RWPE1 (cell line): ENCODE measurements at regions not wholly inside any gene's neighbourhood (a gene's known extent, or its start where the extent isn't known, plus 50 kb on each side); places are given as distances from the start of the nearest gene placed in this dataset.

Experiments used
- CTCF ChIA-PET: fragments of 350-600 bp; sonication (Branson Sonifier 250); formaldehyde crosslinking; extraction: SDS; loops from one replicate; lab custom pipeline; 2021; lab: Yijun Ruan, JAX
- POLR2A ChIA-PET: fragments of 400-600 bp; formaldehyde crosslinking; extraction: SDS; loops from one replicate; lab custom pipeline; 2020; ENCODE audit warnings: antibody characterized with exemption; ENCODE audit not compliant: low non-redundant PET; lab: Yijun Ruan, JAX
- DNase-seq: peaks from one replicate; pipeline ENCODE4 v3.0.0; 2012; ENCODE audit warnings: low spot score
- H3K27ac ChIP-seq: fragments of 450-650 bp; 2 replicates; pipeline ENCODE4 v1.5.1; 2017
- TF ChIP-seq, protein P1 (sequence below): fragments of 450-650 bp; conservative IDR thresholded peaks from 2 replicates; pipeline ENCODE4 v1.5.1; 2017; ENCODE audit warnings: low read depth, mild to moderate bottlenecking

DNA sequence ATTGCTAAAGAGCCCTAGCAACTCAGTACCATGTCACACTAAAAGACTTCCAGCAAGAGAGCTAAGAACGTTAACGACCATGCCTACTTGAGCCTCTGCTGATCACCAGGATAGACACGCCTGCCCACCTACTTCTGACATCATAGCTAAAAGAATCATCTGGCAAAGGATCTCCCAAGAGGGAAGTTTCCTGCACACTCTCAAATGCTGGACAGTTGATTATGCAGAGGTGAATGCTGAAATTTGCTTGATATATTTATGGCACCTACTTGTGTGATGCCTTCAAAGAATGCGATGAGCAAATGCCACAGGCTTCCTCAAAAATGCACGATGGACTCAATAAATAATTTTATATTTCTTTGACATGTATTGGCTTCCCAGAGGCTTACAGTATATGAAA is 113.6 kb downstream of the GALC start:
- H3K27ac ChIP-seq: no peak overlapping the region
- POLR2A ChIA-PET: no interaction called here
- TF ChIP-seq, protein P1, sequence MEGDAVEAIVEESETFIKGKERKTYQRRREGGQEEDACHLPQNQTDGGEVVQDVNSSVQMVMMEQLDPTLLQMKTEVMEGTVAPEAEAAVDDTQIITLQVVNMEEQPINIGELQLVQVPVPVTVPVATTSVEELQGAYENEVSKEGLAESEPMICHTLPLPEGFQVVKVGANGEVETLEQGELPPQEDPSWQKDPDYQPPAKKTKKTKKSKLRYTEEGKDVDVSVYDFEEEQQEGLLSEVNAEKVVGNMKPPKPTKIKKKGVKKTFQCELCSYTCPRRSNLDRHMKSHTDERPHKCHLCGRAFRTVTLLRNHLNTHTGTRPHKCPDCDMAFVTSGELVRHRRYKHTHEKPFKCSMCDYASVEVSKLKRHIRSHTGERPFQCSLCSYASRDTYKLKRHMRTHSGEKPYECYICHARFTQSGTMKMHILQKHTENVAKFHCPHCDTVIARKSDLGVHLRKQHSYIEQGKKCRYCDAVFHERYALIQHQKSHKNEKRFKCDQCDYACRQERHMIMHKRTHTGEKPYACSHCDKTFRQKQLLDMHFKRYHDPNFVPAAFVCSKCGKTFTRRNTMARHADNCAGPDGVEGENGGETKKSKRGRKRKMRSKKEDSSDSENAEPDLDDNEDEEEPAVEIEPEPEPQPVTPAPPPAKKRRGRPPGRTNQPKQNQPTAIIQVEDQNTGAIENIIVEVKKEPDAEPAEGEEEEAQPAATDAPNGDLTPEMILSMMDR: no peak
- DNase-seq: no peak
- CTCF ChIA-PET: no interaction called here

GRCh38 chr14:87878959-87879358 is 114.0 kb downstream of the GALC start:
- CTCF ChIA-PET: no interaction called here
- TF ChIP-seq, protein P1: no peak
- no peak for DNase-seq
- no peak overlapping the region for H3K27ac ChIP-seq
- POLR2A ChIA-PET: no interaction called here

DNA sequence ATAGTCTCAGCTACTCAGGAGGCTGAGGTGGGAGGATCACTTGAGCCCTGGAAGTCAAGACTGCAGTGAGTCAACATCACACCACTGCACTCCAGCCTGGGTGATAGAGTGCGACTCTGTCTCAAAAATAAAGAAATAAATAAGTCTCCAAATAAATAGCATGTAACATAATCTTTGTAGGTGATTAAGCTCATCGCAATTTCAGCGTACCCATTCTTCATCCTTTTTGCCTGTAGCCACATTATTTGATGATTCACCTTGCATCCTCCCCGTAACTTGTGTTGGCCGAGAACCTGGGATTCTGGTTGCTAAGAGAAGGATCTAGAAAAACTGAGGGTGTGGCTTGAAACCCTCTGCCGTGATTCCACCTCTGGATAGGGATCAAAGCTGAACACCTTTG is 115.1 kb downstream of the GALC start:
- DNase-seq: peak; percentile 80
- POLR2A ChIA-PET: no interaction called here
- TF ChIP-seq, protein P1: no peak
- CTCF ChIA-PET: no interaction called here
- no peak overlapping the region for H3K27ac ChIP-seq

DNA sequence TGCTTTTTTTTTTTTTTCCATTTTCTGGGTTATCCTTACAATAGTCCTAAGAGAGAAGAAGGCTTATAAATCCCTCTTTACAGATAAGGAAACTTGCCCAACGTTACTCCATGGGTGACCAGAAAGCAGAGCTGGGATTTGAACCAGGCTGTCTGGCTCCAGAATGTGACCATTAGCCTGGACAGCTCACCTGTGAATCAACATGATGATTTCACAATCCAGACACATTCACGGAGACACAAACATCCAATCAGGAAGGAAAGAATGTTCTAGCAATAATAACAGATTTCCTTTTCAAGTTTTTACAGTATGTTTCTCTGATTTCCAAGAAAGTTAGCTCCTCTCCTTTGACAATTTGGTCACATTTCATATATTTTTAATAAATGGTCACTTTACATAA is 118.3 kb downstream of the GALC start:
- no peak overlapping the region for H3K27ac ChIP-seq
- TF ChIP-seq, protein P1: no peak
- CTCF ChIA-PET: no interaction called here
- DNase-seq: peak; percentile 30
- POLR2A ChIA-PET: no interaction called here

DNA sequence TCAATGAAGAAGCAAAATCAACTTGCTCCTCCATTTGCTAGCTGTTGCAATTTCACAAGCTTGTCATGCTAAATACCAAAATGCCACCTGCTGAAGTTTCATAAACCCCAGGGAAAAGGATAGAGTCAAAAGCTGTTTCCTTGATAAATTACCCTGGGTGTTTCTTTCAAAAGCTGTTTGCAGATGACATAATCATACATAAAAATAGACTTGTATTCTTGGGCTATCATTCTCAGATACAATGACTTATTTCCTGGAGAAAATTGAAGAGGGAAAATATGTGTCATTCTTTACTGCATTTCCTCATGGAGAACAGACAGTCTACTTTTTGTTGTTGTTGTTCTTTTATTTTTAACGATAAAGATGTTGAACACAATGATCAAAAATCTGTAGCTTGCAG is 119.2 kb downstream of the GALC start:
- no peak for DNase-seq
- ChIA-PET CTCF (interaction anchor here (0.7 kb wide), 1 partner anchor 128 kb away, joined by 4 read pairs; no protein-coding TSS in a partner anchor), POLR2A (no interaction called here)
- TF ChIP-seq, protein P1: no peak
- H3K27ac ChIP-seq: no peak overlapping the region

GRCh38 chr14:87869619-87870583 is 123.1 kb downstream of the GALC start:
- no peak overlapping the region; the same call in 1 of the 2 replicates for H3K27ac ChIP-seq
- ChIA-PET CTCF (interaction anchor here (0.6 kb wide), 1 partner anchor 116 kb away, joined by 3 read pairs; no protein-coding TSS in a partner anchor), POLR2A (interaction anchor here (0.7 kb wide), 1 partner anchor 66 kb away, joined by 3 read pairs; no protein-coding TSS in a partner anchor)
- TF ChIP-seq, protein P1: no peak
- peak; percentile 82 for DNase-seq
